SK-N-SH treated with all-trans-retinoic acid at 6 μM for 48 hours (cell line): ENCODE measurements at regions not wholly inside any gene's neighbourhood (a gene's known extent, or its start where the extent isn't known, plus 50 kb on each side); places are given as distances from the start of the nearest gene placed in this dataset.

Experiments
- ATAC-seq: fragments of 200-7000 bp; cut with Tn5 transposase; 3 replicates; pipeline ENCODE4 v1.9.1; 2020; ENCODE audit warnings: mild to moderate bottlenecking, moderate library complexity
- ARNTL ChIP-seq: fragments of 450-650 bp; formaldehyde crosslinking; IDR thresholded peaks from 2 replicates; pipeline ENCODE4 v1.5.0; 2020; ENCODE audit warnings: low read depth, mild to moderate bottlenecking, moderate library complexity, borderline replicate concordance
- BACH2 ChIP-seq: fragments of 250-450 bp; sonication (Bioruptor Pico); IDR thresholded peaks from 2 replicates; pipeline ENCODE4 v1.9.0; 2021; ENCODE audit warnings: mild to moderate bottlenecking, borderline replicate concordance
- CSDC2 ChIP-seq: fragments of 250-450 bp; sonication (Bioruptor Pico); IDR thresholded peaks from 2 replicates; pipeline ENCODE4 v1.5.0; 2020; ENCODE audit warnings: mild to moderate bottlenecking, moderate library complexity
- ESRRG ChIP-seq: fragments of 250-450 bp; sonication (Bioruptor Pico); IDR thresholded peaks from 2 replicates; pipeline ENCODE4 v1.6.1; 2021; ENCODE audit warnings: mild to moderate bottlenecking
- GLIS3 ChIP-seq: fragments of 250-450 bp; sonication (Bioruptor Pico); IDR thresholded peaks from 2 replicates; pipeline ENCODE4 v1.5.0; 2020; ENCODE audit warnings: mild to moderate bottlenecking, moderate library complexity
- ISL1 ChIP-seq: fragments of 250-450 bp; sonication (Bioruptor Pico); IDR thresholded peaks from 2 replicates; pipeline ENCODE4 v2.1.2; 2022; ENCODE audit warnings: mild to moderate bottlenecking, moderate library complexity
- OSR1 ChIP-seq: fragments of 250-450 bp; sonication (Bioruptor Pico); IDR thresholded peaks from 2 replicates; pipeline ENCODE4 v1.8.0; 2022; ENCODE audit warnings: moderate library complexity, mild to moderate bottlenecking, inconsistent platforms
- PPARA ChIP-seq: fragments of 250-450 bp; sonication (Bioruptor Pico); IDR thresholded peaks from 2 replicates; pipeline ENCODE4 v1.5.0; 2020; ENCODE audit warnings: mild to moderate bottlenecking, borderline replicate concordance
- RARB ChIP-seq: fragments of 250-450 bp; sonication (Bioruptor Pico); IDR thresholded peaks from 2 replicates; pipeline ENCODE4 v1.8.0; 2021; ENCODE audit warnings: mild to moderate bottlenecking, moderate library complexity
- TCF4 ChIP-seq: fragments of 250-450 bp; sonication (Bioruptor Pico); IDR thresholded peaks from 2 replicates; pipeline ENCODE4 v1.8.0; 2021; ENCODE audit warnings: mild to moderate bottlenecking, moderate library complexity, borderline replicate concordance
- TOX ChIP-seq: fragments of 250-450 bp; sonication (Bioruptor Pico); IDR thresholded peaks from 2 replicates; pipeline ENCODE4 v1.8.0; 2021; ENCODE audit warnings: mild to moderate bottlenecking, moderate library complexity, borderline replicate concordance
- ZC3H10 ChIP-seq: fragments of 250-450 bp; sonication (Bioruptor Pico); IDR thresholded peaks from 2 replicates; pipeline ENCODE4 v1.5.1; 2021; ENCODE audit warnings: mild to moderate bottlenecking, moderate library complexity
- ZFP3 ChIP-seq: fragments of 250-450 bp; sonication (Bioruptor Pico); IDR thresholded peaks from 2 replicates; pipeline ENCODE4 v1.5.0; 2020; ENCODE audit warnings: mild to moderate bottlenecking, moderate library complexity
- ZFP30 ChIP-seq: fragments of 450-650 bp; formaldehyde crosslinking; IDR thresholded peaks from 2 replicates; pipeline ENCODE4 v1.5.0; 2022; ENCODE audit warnings: mild to moderate bottlenecking, moderate library complexity
- ZNF565 ChIP-seq: fragments of 450-650 bp; formaldehyde crosslinking; conservative IDR thresholded peaks from 2 replicates; pipeline ENCODE4 v1.5.0; 2020; ENCODE audit warnings: low read depth, mild to moderate bottlenecking, moderate library complexity
- ZNF70 ChIP-seq: fragments of 450-650 bp; formaldehyde crosslinking; IDR thresholded peaks from 2 replicates; pipeline ENCODE4 v1.5.0; 2020; ENCODE audit warnings: mild to moderate bottlenecking, moderate library complexity
- ZNF8 ChIP-seq: fragments of 450-650 bp; formaldehyde crosslinking; IDR thresholded peaks from 2 replicates; pipeline ENCODE4 v1.5.0; 2020; ENCODE audit warnings: mild to moderate bottlenecking, moderate library complexity
- TF ChIP-seq, protein P1 (sequence below): fragments of 250-450 bp; sonication (Bioruptor Pico); IDR thresholded peaks from 2 replicates; pipeline ENCODE4 v1.8.0; 2020; ENCODE audit warnings: mild to moderate bottlenecking, moderate library complexity, borderline replicate concordance
- TF ChIP-seq, protein P2 (sequence below): fragments of 250-450 bp; sonication (Bioruptor Pico); IDR thresholded peaks from 2 replicates; pipeline ENCODE4 v1.5.1; 2021; ENCODE audit warnings: mild to moderate bottlenecking, moderate library complexity
- TF ChIP-seq, protein P3 (sequence below): fragments of 250-450 bp; sonication (Bioruptor Pico); IDR thresholded peaks from 2 replicates; pipeline ENCODE4 v1.5.0; 2020; ENCODE audit warnings: mild to moderate bottlenecking, moderate library complexity
- TF ChIP-seq, protein P4 (sequence below): fragments of 250-450 bp; sonication (Bioruptor Pico); IDR thresholded peaks from 2 replicates; pipeline ENCODE4 v1.5.1; 2020; ENCODE audit warnings: low read depth, mild to moderate bottlenecking, moderate library complexity
- TF ChIP-seq, protein P5 (sequence below): fragments of 250-450 bp; sonication (Bioruptor Pico); IDR thresholded peaks from 2 replicates; pipeline ENCODE4 v1.8.0; 2021; ENCODE audit warnings: low read depth, mild to moderate bottlenecking, moderate library complexity, borderline replicate concordance

DNA sequence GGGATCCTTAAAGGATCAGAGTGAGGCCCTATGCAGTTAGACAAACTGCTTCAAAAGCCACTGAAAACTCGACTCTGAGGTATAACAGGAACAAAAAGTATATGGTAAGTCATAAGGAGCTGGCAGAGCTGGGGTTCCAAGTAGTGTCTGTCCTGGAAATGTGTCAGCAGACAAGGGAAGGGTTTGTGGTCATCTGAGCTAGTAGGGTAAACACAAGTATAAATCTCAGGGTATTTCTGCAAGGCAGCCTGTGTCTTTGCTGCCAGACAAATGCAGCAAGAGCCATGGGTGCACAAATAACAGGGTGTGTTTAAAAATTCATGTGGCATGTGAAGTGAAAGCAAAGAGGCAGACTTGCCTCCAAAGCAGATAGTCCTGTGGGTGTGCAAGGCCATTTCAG lies 759.0 kb upstream of the ADAMTS5 start:
- TF ChIP-seq TOX, result no peak
- TF ChIP-seq, protein P1, sequence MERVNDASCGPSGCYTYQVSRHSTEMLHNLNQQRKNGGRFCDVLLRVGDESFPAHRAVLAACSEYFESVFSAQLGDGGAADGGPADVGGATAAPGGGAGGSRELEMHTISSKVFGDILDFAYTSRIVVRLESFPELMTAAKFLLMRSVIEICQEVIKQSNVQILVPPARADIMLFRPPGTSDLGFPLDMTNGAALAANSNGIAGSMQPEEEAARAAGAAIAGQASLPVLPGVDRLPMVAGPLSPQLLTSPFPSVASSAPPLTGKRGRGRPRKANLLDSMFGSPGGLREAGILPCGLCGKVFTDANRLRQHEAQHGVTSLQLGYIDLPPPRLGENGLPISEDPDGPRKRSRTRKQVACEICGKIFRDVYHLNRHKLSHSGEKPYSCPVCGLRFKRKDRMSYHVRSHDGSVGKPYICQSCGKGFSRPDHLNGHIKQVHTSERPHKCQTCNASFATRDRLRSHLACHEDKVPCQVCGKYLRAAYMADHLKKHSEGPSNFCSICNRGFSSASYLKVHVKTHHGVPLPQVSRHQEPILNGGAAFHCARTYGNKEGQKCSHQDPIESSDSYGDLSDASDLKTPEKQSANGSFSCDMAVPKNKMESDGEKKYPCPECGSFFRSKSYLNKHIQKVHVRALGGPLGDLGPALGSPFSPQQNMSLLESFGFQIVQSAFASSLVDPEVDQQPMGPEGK, result no peak
- no peak for ATAC-seq

DNA sequence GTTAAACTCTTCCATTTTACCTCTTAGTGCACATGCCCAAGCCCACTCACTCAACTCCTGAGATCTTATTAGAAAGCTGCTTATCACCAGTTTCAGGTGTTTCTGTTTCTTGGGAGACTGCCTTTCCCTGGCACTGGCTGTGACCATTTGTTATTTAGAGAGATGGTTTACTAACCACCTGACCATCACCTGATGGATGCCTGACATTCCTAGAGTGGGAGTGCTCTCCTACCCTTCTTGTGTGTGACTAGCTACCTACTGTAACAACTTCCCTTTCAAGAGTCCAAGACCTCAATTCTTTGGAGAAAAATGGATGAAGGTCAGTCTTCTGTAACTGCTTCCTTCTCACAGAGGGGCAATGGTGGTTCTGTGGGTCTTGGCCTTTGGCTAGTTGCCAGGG lies 755.2 kb upstream of the ADAMTS5 start:
- ATAC-seq, result no peak

DNA sequence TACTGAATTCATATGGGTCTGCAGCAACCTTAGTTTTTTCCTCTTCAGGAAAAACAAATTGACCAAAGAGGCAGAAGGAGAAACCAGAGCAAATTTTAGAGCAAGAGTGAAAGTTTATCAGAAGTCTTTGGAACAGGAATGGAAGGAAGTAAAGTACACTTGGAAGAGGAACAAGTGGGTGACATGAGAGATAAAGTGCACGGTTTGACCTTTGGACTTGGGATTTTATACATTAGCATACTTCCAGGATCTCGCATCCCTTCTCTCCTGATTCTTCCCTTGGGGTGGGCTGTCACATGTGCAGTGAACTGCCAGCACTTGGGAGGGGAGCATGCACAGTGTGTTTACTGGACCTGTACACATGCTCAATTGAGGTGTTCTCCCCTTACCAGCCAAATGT lies 754.8 kb upstream of the ADAMTS5 start:
- no peak for ATAC-seq
- no peak for TF ChIP-seq GLIS3

More for the DNA sequence above, 755.2 kb upstream of the ADAMTS5 start:
- TF ChIP-seq CSDC2 (CRISPR knock-in tag) (no peak), GLIS3 (no peak), ZNF70 (CRISPR knock-in tag) (no peak), OSR1 (CRISPR knock-in tag) (no peak), ZNF8 (CRISPR knock-in tag) (no peak), BACH2 (no peak), ESRRG (CRISPR knock-in tag) (no peak), ZNF565 (CRISPR knock-in tag) (no peak), PPARA (CRISPR knock-in tag) (no peak), RARB (CRISPR knock-in tag) (no peak), TOX (no peak), ZFP3 (CRISPR knock-in tag) (no peak), TCF4 (CRISPR knock-in tag) (no peak), ZC3H10 (CRISPR knock-in tag) (no peak), ZFP30 (CRISPR knock-in tag) (no peak), ISL1 (CRISPR knock-in tag) (no peak)
- TF ChIP-seq, protein P2, sequence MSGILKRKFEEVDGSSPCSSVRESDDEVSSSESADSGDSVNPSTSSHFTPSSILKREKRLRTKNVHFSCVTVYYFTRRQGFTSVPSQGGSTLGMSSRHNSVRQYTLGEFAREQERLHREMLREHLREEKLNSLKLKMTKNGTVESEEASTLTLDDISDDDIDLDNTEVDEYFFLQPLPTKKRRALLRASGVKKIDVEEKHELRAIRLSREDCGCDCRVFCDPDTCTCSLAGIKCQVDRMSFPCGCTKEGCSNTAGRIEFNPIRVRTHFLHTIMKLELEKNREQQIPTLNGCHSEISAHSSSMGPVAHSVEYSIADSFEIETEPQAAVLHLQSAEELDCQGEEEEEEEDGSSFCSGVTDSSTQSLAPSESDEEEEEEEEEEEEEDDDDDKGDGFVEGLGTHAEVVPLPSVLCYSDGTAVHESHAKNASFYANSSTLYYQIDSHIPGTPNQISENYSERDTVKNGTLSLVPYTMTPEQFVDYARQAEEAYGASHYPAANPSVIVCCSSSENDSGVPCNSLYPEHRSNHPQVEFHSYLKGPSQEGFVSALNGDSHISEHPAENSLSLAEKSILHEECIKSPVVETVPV (CRISPR knock-in tag), result no peak
- TF ChIP-seq, protein P3, sequence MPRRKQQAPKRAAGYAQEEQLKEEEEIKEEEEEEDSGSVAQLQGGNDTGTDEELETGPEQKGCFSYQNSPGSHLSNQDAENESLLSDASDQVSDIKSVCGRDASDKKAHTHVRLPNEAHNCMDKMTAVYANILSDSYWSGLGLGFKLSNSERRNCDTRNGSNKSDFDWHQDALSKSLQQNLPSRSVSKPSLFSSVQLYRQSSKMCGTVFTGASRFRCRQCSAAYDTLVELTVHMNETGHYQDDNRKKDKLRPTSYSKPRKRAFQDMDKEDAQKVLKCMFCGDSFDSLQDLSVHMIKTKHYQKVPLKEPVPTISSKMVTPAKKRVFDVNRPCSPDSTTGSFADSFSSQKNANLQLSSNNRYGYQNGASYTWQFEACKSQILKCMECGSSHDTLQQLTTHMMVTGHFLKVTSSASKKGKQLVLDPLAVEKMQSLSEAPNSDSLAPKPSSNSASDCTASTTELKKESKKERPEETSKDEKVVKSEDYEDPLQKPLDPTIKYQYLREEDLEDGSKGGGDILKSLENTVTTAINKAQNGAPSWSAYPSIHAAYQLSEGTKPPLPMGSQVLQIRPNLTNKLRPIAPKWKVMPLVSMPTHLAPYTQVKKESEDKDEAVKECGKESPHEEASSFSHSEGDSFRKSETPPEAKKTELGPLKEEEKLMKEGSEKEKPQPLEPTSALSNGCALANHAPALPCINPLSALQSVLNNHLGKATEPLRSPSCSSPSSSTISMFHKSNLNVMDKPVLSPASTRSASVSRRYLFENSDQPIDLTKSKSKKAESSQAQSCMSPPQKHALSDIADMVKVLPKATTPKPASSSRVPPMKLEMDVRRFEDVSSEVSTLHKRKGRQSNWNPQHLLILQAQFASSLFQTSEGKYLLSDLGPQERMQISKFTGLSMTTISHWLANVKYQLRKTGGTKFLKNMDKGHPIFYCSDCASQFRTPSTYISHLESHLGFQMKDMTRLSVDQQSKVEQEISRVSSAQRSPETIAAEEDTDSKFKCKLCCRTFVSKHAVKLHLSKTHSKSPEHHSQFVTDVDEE (CRISPR knock-in tag), result no peak
- TF ChIP-seq, protein P1, result no peak
- TF ChIP-seq, protein P4, sequence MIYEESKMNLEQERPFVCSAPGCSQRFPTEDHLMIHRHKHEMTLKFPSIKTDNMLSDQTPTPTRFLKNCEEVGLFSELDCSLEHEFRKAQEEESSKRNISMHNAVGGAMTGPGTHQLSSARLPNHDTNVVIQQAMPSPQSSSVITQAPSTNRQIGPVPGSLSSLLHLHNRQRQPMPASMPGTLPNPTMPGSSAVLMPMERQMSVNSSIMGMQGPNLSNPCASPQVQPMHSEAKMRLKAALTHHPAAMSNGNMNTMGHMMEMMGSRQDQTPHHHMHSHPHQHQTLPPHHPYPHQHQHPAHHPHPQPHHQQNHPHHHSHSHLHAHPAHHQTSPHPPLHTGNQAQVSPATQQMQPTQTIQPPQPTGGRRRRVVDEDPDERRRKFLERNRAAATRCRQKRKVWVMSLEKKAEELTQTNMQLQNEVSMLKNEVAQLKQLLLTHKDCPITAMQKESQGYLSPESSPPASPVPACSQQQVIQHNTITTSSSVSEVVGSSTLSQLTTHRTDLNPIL (CRISPR knock-in tag), result no peak
- TF ChIP-seq, all 23 proteins: peak for 0

DNA sequence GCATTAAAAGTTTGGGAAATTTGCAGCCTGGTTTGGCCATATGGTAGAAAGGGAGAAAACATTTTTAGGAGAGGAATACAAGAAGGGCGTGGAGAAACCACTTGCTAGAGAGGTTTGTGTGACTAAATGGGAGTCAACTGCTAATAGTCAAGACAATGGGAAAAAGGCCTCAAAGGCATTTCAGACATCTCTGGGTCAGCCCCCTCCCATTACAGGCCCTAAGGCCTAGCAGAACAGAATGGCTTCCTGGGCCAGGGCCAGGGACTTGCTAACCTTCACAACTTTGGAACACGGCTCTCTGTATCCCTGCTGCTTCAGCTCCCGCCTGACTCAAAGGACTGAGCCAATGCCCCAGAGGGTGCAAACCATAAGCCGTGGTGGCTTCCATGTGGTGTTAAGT lies 752.3 kb upstream of the ADAMTS5 start:
- ATAC-seq, result no peak
- TF ChIP-seq ESRRG (CRISPR knock-in tag) (no peak), ZNF8 (CRISPR knock-in tag) (no peak), ARNTL (CRISPR knock-in tag) (no peak)
- TF ChIP-seq, protein P5, sequence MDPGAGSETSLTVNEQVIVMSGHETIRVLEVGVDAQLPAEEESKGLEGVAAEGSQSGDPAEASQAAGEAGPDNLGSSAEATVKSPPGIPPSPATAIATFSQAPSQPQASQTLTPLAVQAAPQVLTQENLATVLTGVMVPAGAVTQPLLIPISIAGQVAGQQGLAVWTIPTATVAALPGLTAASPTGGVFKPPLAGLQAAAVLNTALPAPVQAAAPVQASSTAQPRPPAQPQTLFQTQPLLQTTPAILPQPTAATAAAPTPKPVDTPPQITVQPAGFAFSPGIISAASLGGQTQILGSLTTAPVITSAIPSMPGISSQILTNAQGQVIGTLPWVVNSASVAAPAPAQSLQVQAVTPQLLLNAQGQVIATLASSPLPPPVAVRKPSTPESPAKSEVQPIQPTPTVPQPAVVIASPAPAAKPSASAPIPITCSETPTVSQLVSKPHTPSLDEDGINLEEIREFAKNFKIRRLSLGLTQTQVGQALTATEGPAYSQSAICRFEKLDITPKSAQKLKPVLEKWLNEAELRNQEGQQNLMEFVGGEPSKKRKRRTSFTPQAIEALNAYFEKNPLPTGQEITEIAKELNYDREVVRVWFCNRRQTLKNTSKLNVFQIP, result no peak
